ENCODE measurements at regions not wholly inside any gene's neighbourhood (a gene's known extent, or its start where the extent isn't known, plus 50 kb on each side); places are given as distances from the start of the nearest gene placed in this dataset.

GRCh38 chr10:117635826-117636225 is 93.3 kb downstream of the EMX2 start:
- no peak for DNase-seq (ENCODE audit: low read depth in 1 of 2, low spot score in 1 of 2)

GRCh38 chr10:117638200-117638599 is 95.7 kb downstream of the EMX2 start:
- DNase-seq (ENCODE audit: low read depth in 1 of 2, low spot score in 1 of 2), result no peak

- no peak for DNase-seq (ENCODE audit: low read depth in 1 of 2, low spot score in 1 of 2)
Measured at GRCh38 chr10:117638664-117639200, 96.2 kb downstream of the EMX2 start.

GRCh38 chr10:117640406-117640805 is 97.9 kb downstream of the EMX2 start:
- no peak for DNase-seq (ENCODE audit: low read depth in 1 of 2, low spot score in 1 of 2)

GRCh38 chr10:117646718-117647117 is 104.2 kb downstream of the EMX2 start:
- DNase-seq (ENCODE audit: low read depth in 1 of 2, low spot score in 1 of 2), result no peak

- DNase-seq (ENCODE audit: low read depth in 1 of 2, low spot score in 1 of 2), result no peak
Measured at GRCh38 chr10:117647306-117647705, 104.8 kb downstream of the EMX2 start.

GRCh38 chr10:117651121-117651520 is 108.6 kb downstream of the EMX2 start:
- no peak for DNase-seq (ENCODE audit: low read depth in 1 of 2, low spot score in 1 of 2)

GRCh38 chr10:117652228-117653169 is 110.0 kb downstream of the EMX2 start:
- no peak for DNase-seq (ENCODE audit: low read depth in 1 of 2, low spot score in 1 of 2)

- peak in 1 of 2 donors; percentile 53 for DNase-seq (ENCODE audit: low read depth in 1 of 2, low spot score in 1 of 2)
Measured at GRCh38 chr10:117653170-117653515, 110.6 kb downstream of the EMX2 start.

GRCh38 chr10:117654105-117654504 is 111.6 kb downstream of the EMX2 start:
- DNase-seq (ENCODE audit: low read depth in 1 of 2, low spot score in 1 of 2), result no peak

- DNase-seq (ENCODE audit: low read depth in 1 of 2, low spot score in 1 of 2), result peak in 1 of 2 donors; percentile 16
Measured at GRCh38 chr10:117656385-117657367, 114.1 kb downstream of the EMX2 start.

GRCh38 chr10:117661316-117661715 is 118.8 kb downstream of the EMX2 start:
- no peak for DNase-seq (ENCODE audit: low read depth in 1 of 2, low spot score in 1 of 2)

GRCh38 chr10:117662126-117662525 is 119.6 kb downstream of the EMX2 start:
- DNase-seq (ENCODE audit: low read depth in 1 of 2, low spot score in 1 of 2), result no peak

GRCh38 chr10:117662751-117663540 is 120.4 kb downstream of the EMX2 start:
- DNase-seq (ENCODE audit: low read depth in 1 of 2, low spot score in 1 of 2), result no peak

- no peak for DNase-seq (ENCODE audit: low read depth in 1 of 2, low spot score in 1 of 2)
Measured at GRCh38 chr10:117663750-117664149, 121.2 kb downstream of the EMX2 start.

- no peak for DNase-seq (ENCODE audit: low read depth in 1 of 2, low spot score in 1 of 2)
Measured at GRCh38 chr10:117664288-117664687, 121.7 kb downstream of the EMX2 start.

- no peak for DNase-seq (ENCODE audit: low read depth in 1 of 2, low spot score in 1 of 2)
Measured at GRCh38 chr10:117666166-117666565, 123.6 kb downstream of the EMX2 start.

GRCh38 chr10:117666965-117667364 is 124.4 kb downstream of the EMX2 start:
- DNase-seq (ENCODE audit: low read depth in 1 of 2, low spot score in 1 of 2), result no peak

GRCh38 chr10:117667831-117668230 is 125.3 kb downstream of the EMX2 start:
- DNase-seq (ENCODE audit: low read depth in 1 of 2, low spot score in 1 of 2), result no peak

GRCh38 chr10:117668327-117669008 is 125.9 kb downstream of the EMX2 start:
- DNase-seq (ENCODE audit: low read depth in 1 of 2, low spot score in 1 of 2), result no peak

Measured in activated CD4-positive, alpha-beta T cell treated with anti-CD3 and anti-CD28 coated beads, Interleukin-2, amount 50 U/mL, for 24 hours (primary cell).